Activated CD8-positive, alpha-beta T cell treated with anti-CD3 and anti-CD28 coated beads for 36 hours (primary cell): ENCODE measurements at regions not wholly inside any gene's neighbourhood (a gene's known extent, or its start where the extent isn't known, plus 50 kb on each side); places are given as distances from the start of the nearest gene placed in this dataset.

ENCODE experiments used
- ATAC-seq: fragments of 200-7000 bp; cut with Tn5 transposase; one replicate; pipeline ENCODE4 v1.10.0; 2021; ENCODE audit warnings: mild to moderate bottlenecking, moderate library complexity
- CTCF ChIA-PET: fragments of 350-600 bp; sonication (Branson Sonifier 250); formaldehyde crosslinking; loops from one replicate; lab custom pipeline; 2021; ENCODE audit warnings: antibody characterized with exemption; lab: Charles Lee
- POLR2A ChIA-PET: fragments of 350-600 bp; sonication (Branson Sonifier 250); formaldehyde crosslinking; loops from one replicate; lab custom pipeline; 2021; ENCODE audit warnings: antibody characterized with exemption; lab: Charles Lee
- DNase-seq: peaks from one replicate; pipeline ENCODE4 v3.0.0-alpha.2; 2020
- H3K27ac Mint-ChIP-seq: one replicate; pipeline ENCODE4 v1.8.0; 2021; ENCODE audit warnings: mild to moderate bottlenecking, mixed read lengths
- H3K27me3 Mint-ChIP-seq: one replicate; pipeline ENCODE4 v1.8.0; 2021; ENCODE audit warnings: mixed read lengths
- H3K36me3 Mint-ChIP-seq: one replicate; pipeline ENCODE4 v1.8.0; 2021; ENCODE audit warnings: low read depth, mixed read lengths
- H3K4me1 Mint-ChIP-seq: one replicate; pipeline ENCODE4 v1.8.0; 2021; ENCODE audit warnings: low read depth, mixed read lengths
- H3K4me3 Mint-ChIP-seq: one replicate; pipeline ENCODE4 v1.8.0; 2021; ENCODE audit warnings: mild to moderate bottlenecking, moderate library complexity, mixed read lengths
- H3K9me3 Mint-ChIP-seq: one replicate; pipeline ENCODE4 v1.8.0; 2021; ENCODE audit warnings: mixed read lengths
- CTCF ChIP-seq: fragments of 200-600 bp; IDR thresholded peaks from one replicate; pipeline ENCODE4 v1.8.0; 2022; ENCODE audit warnings: antibody characterized with exemption, mild to moderate bottlenecking
- intact Hi-C: fragments of 100-400 bp; cut with micrococcal nuclease; formaldehyde crosslinking; loops from one replicate; pipeline ENCODE4 v1.10.0; 2022

GRCh38 chr11:103537904-103538502 lies 428.8 kb downstream of the DYNC2H1 start:
- Mint-ChIP-seq H3K4me1 (no peaks in the 10 kb centered on the region), H3K9me3 (peaks cover 8% of the 10 kb centered on the region)
- CTCF ChIA-PET = interaction anchor here (1.3 to 1.6 kb wide), 3 partner anchors 8 to 10 kb away, joined by 3 to 5 read pairs (median 4); no protein-coding TSS in a partner anchor

GRCh38 chr11:103539166-103539565 lies 429.9 kb downstream of the DYNC2H1 start:
- DNase-seq (no peak), ATAC-seq (no peak)
- peaks cover 8% of the 10 kb centered on the region for H3K9me3 Mint-ChIP-seq
- H3K36me3 Mint-ChIP-seq = no peaks in the 10 kb centered on the region
- intact Hi-C loops = no loop called here
- H3K4me1 Mint-ChIP-seq = no peaks in the 10 kb centered on the region
- H3K27me3 Mint-ChIP-seq = no peaks in the 10 kb centered on the region
- H3K27ac Mint-ChIP-seq = no peak overlapping the region
- no peak for TF ChIP-seq CTCF
- no peak overlapping the region for H3K4me3 Mint-ChIP-seq
- POLR2A ChIA-PET = no interaction called here
- CTCF ChIA-PET = no interaction called here

More at GRCh38 chr11:103537904-103538502, 428.8 kb downstream of the DYNC2H1 start:
- no peak overlapping the region for H3K27ac Mint-ChIP-seq
- intact Hi-C loops = no loop called here
- no peaks in the 10 kb centered on the region for H3K36me3 Mint-ChIP-seq
- TF ChIP-seq CTCF = peak; percentile 47
- DNase-seq (no peak), ATAC-seq (no peak)
- peaks cover 1% of the 10 kb centered on the region for H3K27me3 Mint-ChIP-seq
- POLR2A ChIA-PET = no interaction called here
- no peak overlapping the region for H3K4me3 Mint-ChIP-seq

- no peak overlapping the region for H3K27ac Mint-ChIP-seq
- peak; percentile 20 for DNase-seq
- ChIA-PET POLR2A (no interaction called here), CTCF (no interaction called here)
- ATAC-seq = no peak
- peaks cover 8% of the 10 kb centered on the region for H3K9me3 Mint-ChIP-seq
- TF ChIP-seq CTCF = no peak
- H3K4me1 Mint-ChIP-seq = no peaks in the 10 kb centered on the region
- intact Hi-C loops = no loop called here
- H3K27me3 Mint-ChIP-seq = no peaks in the 10 kb centered on the region
- no peaks in the 10 kb centered on the region for H3K36me3 Mint-ChIP-seq
- H3K4me3 Mint-ChIP-seq = no peak overlapping the region
Observed at GRCh38 chr11:103541186-103541795, 432.1 kb downstream of the DYNC2H1 start.

- no peaks in the 10 kb centered on the region for H3K4me1 Mint-ChIP-seq
- POLR2A ChIA-PET = no interaction called here
- H3K36me3 Mint-ChIP-seq = no peaks in the 10 kb centered on the region
- no peak for ATAC-seq
- H3K27me3 Mint-ChIP-seq = no peaks in the 10 kb centered on the region
- CTCF ChIA-PET = no interaction called here
- TF ChIP-seq CTCF = no peak
- peaks cover 8% of the 10 kb centered on the region for H3K9me3 Mint-ChIP-seq
- intact Hi-C loops = no loop called here
- H3K27ac Mint-ChIP-seq = no peak overlapping the region
- H3K4me3 Mint-ChIP-seq = no peak overlapping the region
- DNase-seq = no peak
Observed at GRCh38 chr11:103542851-103543250, 433.6 kb downstream of the DYNC2H1 start.

GRCh38 chr11:103543456-103543855 lies 434.2 kb downstream of the DYNC2H1 start:
- H3K4me3 Mint-ChIP-seq = no peak overlapping the region
- intact Hi-C loops = no loop called here
- H3K36me3 Mint-ChIP-seq = no peaks in the 10 kb centered on the region
- H3K27me3 Mint-ChIP-seq = no peaks in the 10 kb centered on the region
- CTCF ChIA-PET = no interaction called here
- no peak for TF ChIP-seq CTCF
- POLR2A ChIA-PET = no interaction called here
- H3K27ac Mint-ChIP-seq = no peak overlapping the region
- H3K9me3 Mint-ChIP-seq = peaks cover 8% of the 10 kb centered on the region
- DNase-seq = no peak
- no peaks in the 10 kb centered on the region for H3K4me1 Mint-ChIP-seq
- ATAC-seq = no peak
